Small intestine (tissue), 7 donors: ENCODE measurements at regions not wholly inside any gene's neighbourhood (a gene's known extent, or its start where the extent isn't known, plus 50 kb on each side); places are given as distances from the start of the nearest gene placed in this dataset.
"Not testable (repeated sequence)": the region's sequence is repeated elsewhere in the genome, so short reads cannot be mapped to it uniquely, and the experiment has no call there.

Experiments used
- DNase-seq, 2 donors: peaks; one replicate each; pipeline versions ENCODE4 v3.0.0 to v3.0.0-alpha.2; 2013
- FAIRE-seq: peaks from 2 replicates; lab custom pipeline; 2012; peaks lifted over from hg19 to GRCh38; lab: Jason Lieb, UNC
- H3K27ac ChIP-seq, 3 donors: one replicate each; pipeline ENCODE4 v1.5.1; 2013; ENCODE audit warnings: low read length in 2 of 3, mild to moderate bottlenecking in 2 of 3, control low read depth in 1 of 3, inconsistent platforms in 1 of 3, low read depth in 1 of 3, moderate library complexity in 1 of 3
- H3K27me3 ChIP-seq, 3 donors: one replicate each; pipeline ENCODE4 v1.6.1; 2013; ENCODE audit warnings: low read length in 3 of 3, inconsistent platforms in 1 of 3; ENCODE audit not compliant: control insufficient read depth in 3 of 3, insufficient read depth in 3 of 3
- H3K36me3 ChIP-seq, 3 donors: one replicate each; pipeline ENCODE4 v1.6.1; 2013; ENCODE audit warnings: low read length in 3 of 3, inconsistent platforms in 1 of 3, low read depth in 1 of 3, mild to moderate bottlenecking in 1 of 3, moderate library complexity in 1 of 3; ENCODE audit not compliant: control insufficient read depth in 3 of 3, insufficient read depth in 2 of 3
- H3K4me1 ChIP-seq, 3 donors: one replicate each; pipeline ENCODE4 v1.6.1; 2013; ENCODE audit warnings: low read length in 2 of 3, inconsistent platforms in 1 of 3, low read depth in 1 of 3, mild to moderate bottlenecking in 1 of 3, moderate library complexity in 1 of 3; ENCODE audit not compliant: control insufficient read depth in 3 of 3, insufficient read depth in 2 of 3
- H3K4me3 ChIP-seq, 3 donors: one replicate each; pipeline ENCODE4 v1.5.1; 2013; ENCODE audit warnings: low read length in 3 of 3, control low read depth in 1 of 3, inconsistent platforms in 1 of 3, low read depth in 1 of 3, mild to moderate bottlenecking in 1 of 3, moderate library complexity in 1 of 3
- H3K9me3 ChIP-seq, 2 donors: one replicate each; pipeline ENCODE4 v1.6.1; 2013; ENCODE audit warnings: low read depth in 1 of 2, low read length in 1 of 2; ENCODE audit not compliant: control insufficient read depth in 2 of 2, insufficient read depth in 1 of 2
- WGBS, 3 donors: extraction: QIAGEN DNeasy Blood & Tissue Kit; methylation state at CpG; one replicate each; pipeline ENCODE4 v1.1.7; 2013; 5-methylcytosine and 5-hydroxymethylcytosine counted together
- donor health status: healthy with polysubstance abuse.
- donor health status: control.
- donor health status: control.
- donor health status: Bipolar disorder and iron deficiency.
- donor health status: healthy.

DNA sequence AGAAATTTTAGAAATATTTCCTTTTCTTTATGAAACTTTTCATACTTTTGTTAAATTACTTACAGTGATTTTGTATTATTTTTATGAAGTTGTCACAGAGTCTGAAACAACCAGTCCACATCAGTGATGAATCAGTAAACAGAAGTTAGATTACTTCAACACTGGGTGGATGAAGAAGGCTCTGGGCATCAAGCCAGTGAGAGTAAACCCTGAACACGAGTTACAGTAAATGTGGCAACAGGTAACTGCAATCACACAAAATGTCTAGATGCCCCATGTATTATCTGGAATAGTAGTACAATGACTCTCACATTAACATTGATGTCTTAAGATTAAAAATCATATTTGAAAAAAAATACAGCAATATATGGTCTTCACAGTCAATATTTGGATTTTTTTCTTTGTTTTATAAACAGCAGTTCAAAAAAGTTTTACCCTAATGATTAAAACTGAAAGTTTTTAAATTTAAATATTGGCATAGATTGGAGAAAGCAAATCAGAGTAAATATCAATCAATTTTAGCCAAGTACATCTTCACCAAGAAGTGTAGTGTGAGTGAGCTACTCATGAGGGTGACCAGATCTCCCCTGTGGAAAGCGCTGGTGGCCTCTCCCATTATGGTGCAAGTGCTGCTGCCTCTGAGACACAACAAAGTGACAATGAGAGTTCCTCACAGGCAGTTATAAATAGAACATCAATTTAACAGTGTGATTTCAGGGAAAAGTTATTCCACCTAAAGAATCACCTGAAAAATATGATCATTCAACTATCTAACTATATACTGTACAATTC is 63.2 kb upstream of the UGT2B7 start:
- FAIRE-seq: no peak
- Histone ChIP-seq H3K4me1 (no peaks in the 10 kb centered on the region), H3K27ac (no peak overlapping the region), H3K4me3 (no peak overlapping the region), H3K36me3 (no peaks in the 10 kb centered on the region), H3K27me3 (no peaks in the 10 kb centered on the region), H3K9me3 (peaks cover 0 to 10% of the 10 kb centered on the region in 2 donors)
- WGBS, 3 donors: 50 to 60% (median 53%) methylated on average over 2 of the region's 2 CpGs
- peak in 1 of 2 donors; percentile 17 for DNase-seq

GRCh38 chr4:69034315-69034740 is 61.9 kb upstream of the UGT2B7 start:
- not testable (repeated sequence) for H3K4me3 ChIP-seq, FAIRE-seq, H3K27me3 ChIP-seq, H3K4me1 ChIP-seq, H3K9me3 ChIP-seq, H3K27ac ChIP-seq, H3K36me3 ChIP-seq
- 39 to 66% (median 48%) methylated on average over 3 of the region's 3 CpGs for WGBS, 3 donors
- peak in 1 of 2 donors; percentile 26 for DNase-seq

- peak in 1 of 2 donors; percentile 89 for DNase-seq
- no peak for FAIRE-seq
- Histone ChIP-seq H3K36me3 (no peaks in the 10 kb centered on the region), H3K4me1 (no peaks in the 10 kb centered on the region), H3K27ac (no peak overlapping the region), H3K27me3 (no peaks in the 10 kb centered on the region), H3K4me3 (no peak overlapping the region), H3K9me3 (peaks cover 0 to 10% of the 10 kb centered on the region in 2 donors)
- WGBS, 3 donors: 45 to 60% (median 51%) methylated on average over 4 of the region's 4 CpGs
Observed at GRCh38 chr4:69038582-69038981, 57.7 kb upstream of the UGT2B7 start.

GRCh38 chr4:69039071-69039470 is 57.2 kb upstream of the UGT2B7 start:
- DNase-seq (no peak), FAIRE-seq (no peak)
- Histone ChIP-seq H3K9me3 (peaks cover 0 to 6% of the 10 kb centered on the region in 2 donors), H3K27ac (no peak overlapping the region), H3K27me3 (no peaks in the 10 kb centered on the region), H3K4me1 (no peaks in the 10 kb centered on the region), H3K36me3 (no peaks in the 10 kb centered on the region), H3K4me3 (no peak overlapping the region)
- 87 to 94% (median 94%) methylated on average over 2 of the region's 2 CpGs for WGBS, 3 donors

DNA sequence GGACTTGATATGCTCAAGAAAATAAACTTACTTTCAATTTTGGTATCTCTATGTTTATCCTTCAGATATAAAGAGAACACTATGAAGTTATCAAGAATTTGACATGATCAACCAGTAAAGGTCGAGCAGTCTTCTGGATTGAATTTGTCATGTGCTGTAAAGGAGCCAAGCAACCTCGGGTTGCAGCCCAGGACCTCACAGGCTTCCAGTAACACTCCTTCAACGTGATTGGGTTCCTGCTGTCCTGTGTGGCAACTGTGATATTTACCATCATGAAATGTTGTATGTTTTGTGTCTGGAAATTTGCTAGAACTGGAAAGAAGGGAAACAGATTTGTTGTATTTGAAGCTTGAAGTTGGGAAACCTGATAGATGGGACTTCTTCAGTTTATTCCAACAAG is 52.0 kb upstream of the UGT2B7 start:
- H3K9me3 ChIP-seq: no peaks in the 10 kb centered on the region
- WGBS, 3 donors: 40 to 62% (median 45%) methylated on average over 3 of the region's 3 CpGs
- no peak for FAIRE-seq

More for the DNA sequence above, 52.0 kb upstream of the UGT2B7 start:
- H3K4me3 ChIP-seq: no peak overlapping the region
- no peaks in the 10 kb centered on the region for H3K27me3 ChIP-seq
- no peak overlapping the region for H3K27ac ChIP-seq
- no peaks in the 10 kb centered on the region for H3K36me3 ChIP-seq
- no peaks in the 10 kb centered on the region for H3K4me1 ChIP-seq
- DNase-seq: no peak
